Renal cortical epithelial cell (primary cell): ENCODE measurements at regions not wholly inside any gene's neighbourhood (a gene's known extent, or its start where the extent isn't known, plus 50 kb on each side); places are given as distances from the start of the nearest gene placed in this dataset.

Experiments used
- DNase-seq: peaks from one replicate; pipeline ENCODE4 v3.0.0-alpha.2; 2011; ENCODE audit warnings: low read depth

- no peak for DNase-seq
Observed at GRCh38 chr4:181168011-181168805, 1075.0 kb upstream of the TENM3 start.

- no peak for DNase-seq
Observed at GRCh38 chr4:181173046-181173445, 1070.2 kb upstream of the TENM3 start.

- no peak for DNase-seq
Observed at GRCh38 chr4:181176306-181176705, 1066.9 kb upstream of the TENM3 start.

GRCh38 chr4:181181331-181181730 lies 1061.9 kb upstream of the TENM3 start:
- DNase-seq, result no peak

- DNase-seq, result no peak
Observed at GRCh38 chr4:181189751-181190150, 1053.5 kb upstream of the TENM3 start.

GRCh38 chr4:181193131-181193930 lies 1049.9 kb upstream of the TENM3 start:
- DNase-seq, result no peak

- no peak for DNase-seq
Observed at GRCh38 chr4:181194096-181194495, 1049.1 kb upstream of the TENM3 start.

GRCh38 chr4:181200076-181200475 lies 1043.1 kb upstream of the TENM3 start:
- DNase-seq, result no peak

- no peak for DNase-seq
Observed at GRCh38 chr4:181202240-181202639, 1041.0 kb upstream of the TENM3 start.

GRCh38 chr4:181204109-181204508 lies 1039.1 kb upstream of the TENM3 start:
- DNase-seq, result no peak

GRCh38 chr4:181213551-181213950 lies 1029.7 kb upstream of the TENM3 start:
- DNase-seq, result no peak

- DNase-seq, result no peak
Observed at GRCh38 chr4:181216501-181216900, 1026.7 kb upstream of the TENM3 start.

GRCh38 chr4:181219783-181220416 lies 1023.3 kb upstream of the TENM3 start:
- no peak for DNase-seq

- no peak for DNase-seq
Observed at GRCh38 chr4:181224852-181225251, 1018.4 kb upstream of the TENM3 start.

GRCh38 chr4:181225616-181226261 lies 1017.5 kb upstream of the TENM3 start:
- no peak for DNase-seq

- DNase-seq, result no peak
Observed at GRCh38 chr4:181234951-181235680, 1008.1 kb upstream of the TENM3 start.

GRCh38 chr4:181245326-181245725 lies 997.9 kb upstream of the TENM3 start:
- DNase-seq, result no peak

- no peak for DNase-seq
Observed at GRCh38 chr4:181249031-181249430, 994.2 kb upstream of the TENM3 start.

- no peak for DNase-seq
Observed at GRCh38 chr4:181254771-181255170, 988.4 kb upstream of the TENM3 start.

- no peak for DNase-seq
Observed at GRCh38 chr4:181258569-181258968, 984.6 kb upstream of the TENM3 start.

- no peak for DNase-seq
Observed at GRCh38 chr4:181259081-181259709, 984.0 kb upstream of the TENM3 start.
